DOHH2 (cell line): ENCODE measurements at regions not wholly inside any gene's neighbourhood (a gene's known extent, or its start where the extent isn't known, plus 50 kb on each side); places are given as distances from the start of the nearest gene placed in this dataset.

ENCODE experiments used
- EZH2phosphoT487 ChIP-seq: fragments of 200-600 bp; sonication (generic); IDR thresholded peaks from 2 replicates; pipeline ENCODE4 v1.6.1; 2017; ENCODE audit warnings: borderline replicate concordance, mild to moderate bottlenecking, antibody characterized with exemption, low read length, moderate library complexity, mixed read lengths
- TF ChIP-seq, protein P1 (sequence below): fragments of 200-600 bp; sonication (generic); IDR thresholded peaks from one replicate; pipeline ENCODE4 v1.5.1; 2014; ENCODE audit warnings: antibody characterized with exemption, mild to moderate bottlenecking, low read depth, low read length; ENCODE audit not compliant: poor library complexity, severe bottlenecking

DNA sequence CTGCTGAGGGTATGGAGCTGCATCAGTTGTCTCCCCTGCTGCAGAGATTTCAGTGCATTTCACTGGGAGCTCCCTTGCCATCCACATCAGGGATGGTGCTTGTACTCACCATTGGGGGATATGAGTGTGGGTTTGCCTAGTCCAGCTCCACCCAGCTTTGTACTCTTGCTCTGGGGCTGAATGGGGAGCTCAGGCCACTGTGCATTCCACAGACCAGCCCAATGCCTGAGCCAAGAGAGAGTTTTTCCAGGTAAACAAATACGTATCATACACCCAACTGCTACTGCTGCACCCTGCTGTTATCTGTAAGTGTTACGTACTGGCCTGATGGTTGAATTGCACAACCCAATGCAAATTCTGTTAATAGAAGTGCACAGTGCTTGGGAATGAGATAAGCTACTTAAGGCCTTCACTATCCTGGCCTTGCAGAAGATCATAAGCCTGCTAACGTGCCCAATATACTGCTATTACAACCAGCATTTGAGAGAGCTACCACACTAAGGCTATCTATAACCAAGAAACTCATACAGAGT, 205.0 kb upstream of the DMD start:
- TF ChIP-seq, protein P1, sequence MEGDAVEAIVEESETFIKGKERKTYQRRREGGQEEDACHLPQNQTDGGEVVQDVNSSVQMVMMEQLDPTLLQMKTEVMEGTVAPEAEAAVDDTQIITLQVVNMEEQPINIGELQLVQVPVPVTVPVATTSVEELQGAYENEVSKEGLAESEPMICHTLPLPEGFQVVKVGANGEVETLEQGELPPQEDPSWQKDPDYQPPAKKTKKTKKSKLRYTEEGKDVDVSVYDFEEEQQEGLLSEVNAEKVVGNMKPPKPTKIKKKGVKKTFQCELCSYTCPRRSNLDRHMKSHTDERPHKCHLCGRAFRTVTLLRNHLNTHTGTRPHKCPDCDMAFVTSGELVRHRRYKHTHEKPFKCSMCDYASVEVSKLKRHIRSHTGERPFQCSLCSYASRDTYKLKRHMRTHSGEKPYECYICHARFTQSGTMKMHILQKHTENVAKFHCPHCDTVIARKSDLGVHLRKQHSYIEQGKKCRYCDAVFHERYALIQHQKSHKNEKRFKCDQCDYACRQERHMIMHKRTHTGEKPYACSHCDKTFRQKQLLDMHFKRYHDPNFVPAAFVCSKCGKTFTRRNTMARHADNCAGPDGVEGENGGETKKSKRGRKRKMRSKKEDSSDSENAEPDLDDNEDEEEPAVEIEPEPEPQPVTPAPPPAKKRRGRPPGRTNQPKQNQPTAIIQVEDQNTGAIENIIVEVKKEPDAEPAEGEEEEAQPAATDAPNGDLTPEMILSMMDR = no peak
- TF ChIP-seq EZH2phosphoT487 = no peak
